ENCODE measurements at regions not wholly inside any gene's neighbourhood (a gene's known extent, or its start where the extent isn't known, plus 50 kb on each side); places are given as distances from the start of the nearest gene placed in this dataset.
A peak's percentile ranks its signal among the peaks of the same experiment; 100 is the strongest.
"Not testable (repeated sequence)": the region's sequence is repeated elsewhere in the genome, so short reads cannot be mapped to it uniquely, and the experiment has no call there.

- peak; percentile 22 to 76 for DNase-seq
Measured at GRCh38 chr9:13939701-13940490, 374.0 kb downstream of the NFIB start.

GRCh38 chr9:13939134-13939533, 374.8 kb downstream of the NFIB start:
- no peak for DNase-seq

GRCh38 chr9:13934416-13934815, 379.5 kb downstream of the NFIB start:
- no peak for DNase-seq

GRCh38 chr9:13933268-13933656, 380.7 kb downstream of the NFIB start:
- no peak for DNase-seq

- DNase-seq = no peak
Measured at GRCh38 chr9:13932528-13933267, 381.2 kb downstream of the NFIB start.

GRCh38 chr9:13929013-13929412, 384.9 kb downstream of the NFIB start:
- DNase-seq = no peak

GRCh38 chr9:13923381-13923780, 390.6 kb downstream of the NFIB start:
- DNase-seq = no peak

- DNase-seq = no peak
Measured at GRCh38 chr9:13920557-13920956, 393.4 kb downstream of the NFIB start.

- no peak for DNase-seq
Measured at GRCh38 chr9:13919401-13919800, 394.5 kb downstream of the NFIB start.

- DNase-seq = no peak
Measured at GRCh38 chr9:13917534-13917933, 396.4 kb downstream of the NFIB start.

- DNase-seq = no peak
Measured at GRCh38 chr9:13915591-13916301, 398.2 kb downstream of the NFIB start.

- DNase-seq = no peak
Measured at GRCh38 chr9:13915131-13915530, 398.8 kb downstream of the NFIB start.

- no peak for DNase-seq
Measured at GRCh38 chr9:13911473-13911872, 402.5 kb downstream of the NFIB start.

- DNase-seq = not testable (repeated sequence)
Measured at GRCh38 chr9:13907842-13908241, 406.1 kb downstream of the NFIB start.

GRCh38 chr9:13904746-13905145, 409.2 kb downstream of the NFIB start:
- DNase-seq = no peak

GRCh38 chr9:13904311-13904710, 409.6 kb downstream of the NFIB start:
- no peak for DNase-seq

- DNase-seq = no peak
Measured at GRCh38 chr9:13902286-13903066, 411.5 kb downstream of the NFIB start.

GRCh38 chr9:13901176-13901575, 412.8 kb downstream of the NFIB start:
- no peak for DNase-seq

- DNase-seq = no peak
Measured at GRCh38 chr9:13900449-13900848, 413.5 kb downstream of the NFIB start.

- no peak for DNase-seq
Measured at GRCh38 chr9:13899924-13900323, 414.0 kb downstream of the NFIB start.

- DNase-seq = no peak
Measured at GRCh38 chr9:13898957-13899356, 415.0 kb downstream of the NFIB start.

- DNase-seq = no peak
Measured at GRCh38 chr9:13896922-13897835, 416.8 kb downstream of the NFIB start.

Measured in NCI-H1930 (cell line).